ENCODE measurements at regions not wholly inside any gene's neighbourhood (a gene's known extent, or its start where the extent isn't known, plus 50 kb on each side); places are given as distances from the start of the nearest gene placed in this dataset.
"Not testable (repeated sequence)": the region's sequence is repeated elsewhere in the genome, so short reads cannot be mapped to it uniquely, and the experiment has no call there.

GRCh38 chr12:9334041-9334692 is 126.0 kb upstream of the PZP start:
- no peak for FAIRE-seq

- FAIRE-seq, result no peak
Observed at GRCh38 chr12:9333161-9333560, 125.0 kb upstream of the PZP start.

GRCh38 chr12:9332564-9332963 is 124.4 kb upstream of the PZP start:
- FAIRE-seq, result no peak

GRCh38 chr12:9331218-9331626 is 123.0 kb upstream of the PZP start:
- FAIRE-seq, result no peak

GRCh38 chr12:9329019-9329418 is 120.8 kb upstream of the PZP start:
- FAIRE-seq, result no peak

- FAIRE-seq, result no peak
Observed at GRCh38 chr12:9328065-9328464, 119.9 kb upstream of the PZP start.

GRCh38 chr12:9327320-9327719 is 119.1 kb upstream of the PZP start:
- no peak for FAIRE-seq

GRCh38 chr12:9326849-9327248 is 118.7 kb upstream of the PZP start:
- not testable (repeated sequence) for FAIRE-seq

- no peak for FAIRE-seq
Observed at GRCh38 chr12:9326085-9326484, 117.9 kb upstream of the PZP start.

GRCh38 chr12:9325471-9325870 is 117.3 kb upstream of the PZP start:
- FAIRE-seq, result no peak

GRCh38 chr12:9324782-9325181 is 116.6 kb upstream of the PZP start:
- FAIRE-seq, result no peak

- FAIRE-seq, result no peak
Observed at GRCh38 chr12:9323144-9323681, 115.0 kb upstream of the PZP start.

- FAIRE-seq, result no peak
Observed at GRCh38 chr12:9319842-9320173, 111.6 kb upstream of the PZP start.

- no peak for FAIRE-seq
Observed at GRCh38 chr12:9319044-9319841, 111.0 kb upstream of the PZP start.

- not testable (repeated sequence) for FAIRE-seq
Observed at GRCh38 chr12:9313479-9313878, 105.3 kb upstream of the PZP start.

- FAIRE-seq, result not testable (repeated sequence)
Observed at GRCh38 chr12:9312406-9313392, 104.5 kb upstream of the PZP start.

GRCh38 chr12:9311454-9311853 is 103.3 kb upstream of the PZP start:
- not testable (repeated sequence) for FAIRE-seq

GRCh38 chr12:9310645-9311044 is 102.5 kb upstream of the PZP start:
- FAIRE-seq, result not testable (repeated sequence)

- not testable (repeated sequence) for FAIRE-seq
Observed at GRCh38 chr12:9309749-9310148, 101.6 kb upstream of the PZP start.

GRCh38 chr12:9308745-9309144 is 100.5 kb upstream of the PZP start:
- FAIRE-seq, result not testable (repeated sequence)

- FAIRE-seq, result not testable (repeated sequence)
Observed at GRCh38 chr12:9308163-9308562, 100.0 kb upstream of the PZP start.

- not testable (repeated sequence) for FAIRE-seq
Observed at GRCh38 chr12:9307255-9307654, 99.1 kb upstream of the PZP start.

GRCh38 chr12:9306004-9306403 is 97.8 kb upstream of the PZP start:
- FAIRE-seq, result not testable (repeated sequence)
